ENCODE measurements at regions not wholly inside any gene's neighbourhood (a gene's known extent, or its start where the extent isn't known, plus 50 kb on each side); places are given as distances from the start of the nearest gene placed in this dataset.

DNA sequence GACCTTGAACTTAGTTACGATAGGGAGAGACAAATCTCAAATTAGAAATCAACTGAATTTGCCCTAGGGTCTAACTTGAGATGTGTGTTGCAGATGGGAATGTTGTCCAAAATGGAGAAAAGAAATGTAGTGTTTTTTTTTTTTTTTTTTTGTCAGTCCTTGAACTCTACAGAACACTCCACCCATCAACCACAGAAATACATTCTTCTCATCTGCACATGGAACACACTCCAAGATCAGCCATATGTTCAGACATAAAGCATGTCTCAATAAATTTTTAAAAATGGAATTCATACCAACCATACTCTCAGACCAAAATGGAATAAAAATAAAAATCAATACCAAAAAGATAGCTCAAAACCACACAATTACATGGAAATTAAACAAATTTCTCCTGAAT lies 526.5 kb downstream of the FBXO15 start:
- no peaks in the 10 kb centered on the region for H3K9me3 Mint-ChIP-seq (ENCODE audit: low read depth, unreplicated experiment)
- CTCF ChIA-PET, result no interaction called here
- BruUV-seq (replicated peaks), result no TSS peak
- DNase-seq, result no peak
- no peak overlapping the region for H3K27ac Mint-ChIP-seq (ENCODE audit: unreplicated experiment)
- TF ChIP-seq, protein P1, sequence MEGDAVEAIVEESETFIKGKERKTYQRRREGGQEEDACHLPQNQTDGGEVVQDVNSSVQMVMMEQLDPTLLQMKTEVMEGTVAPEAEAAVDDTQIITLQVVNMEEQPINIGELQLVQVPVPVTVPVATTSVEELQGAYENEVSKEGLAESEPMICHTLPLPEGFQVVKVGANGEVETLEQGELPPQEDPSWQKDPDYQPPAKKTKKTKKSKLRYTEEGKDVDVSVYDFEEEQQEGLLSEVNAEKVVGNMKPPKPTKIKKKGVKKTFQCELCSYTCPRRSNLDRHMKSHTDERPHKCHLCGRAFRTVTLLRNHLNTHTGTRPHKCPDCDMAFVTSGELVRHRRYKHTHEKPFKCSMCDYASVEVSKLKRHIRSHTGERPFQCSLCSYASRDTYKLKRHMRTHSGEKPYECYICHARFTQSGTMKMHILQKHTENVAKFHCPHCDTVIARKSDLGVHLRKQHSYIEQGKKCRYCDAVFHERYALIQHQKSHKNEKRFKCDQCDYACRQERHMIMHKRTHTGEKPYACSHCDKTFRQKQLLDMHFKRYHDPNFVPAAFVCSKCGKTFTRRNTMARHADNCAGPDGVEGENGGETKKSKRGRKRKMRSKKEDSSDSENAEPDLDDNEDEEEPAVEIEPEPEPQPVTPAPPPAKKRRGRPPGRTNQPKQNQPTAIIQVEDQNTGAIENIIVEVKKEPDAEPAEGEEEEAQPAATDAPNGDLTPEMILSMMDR (IDR thresholded peaks at IDR 0.05; ENCODE audit: unreplicated experiment), result no peak
- intact Hi-C loops (cut with micrococcal nuclease; ENCODE audit: unreplicated experiment), result no loop called here
- no peak overlapping the region for H3K4me3 Mint-ChIP-seq (ENCODE audit: low read depth, unreplicated experiment)
- H3K36me3 Mint-ChIP-seq (ENCODE audit: insufficient read depth, unreplicated experiment), result no peaks in the 10 kb centered on the region
- H3K4me1 Mint-ChIP-seq (ENCODE audit: low read depth, unreplicated experiment), result no peaks in the 10 kb centered on the region
- H3K27me3 Mint-ChIP-seq (ENCODE audit: unreplicated experiment), result no peaks in the 10 kb centered on the region

DNA sequence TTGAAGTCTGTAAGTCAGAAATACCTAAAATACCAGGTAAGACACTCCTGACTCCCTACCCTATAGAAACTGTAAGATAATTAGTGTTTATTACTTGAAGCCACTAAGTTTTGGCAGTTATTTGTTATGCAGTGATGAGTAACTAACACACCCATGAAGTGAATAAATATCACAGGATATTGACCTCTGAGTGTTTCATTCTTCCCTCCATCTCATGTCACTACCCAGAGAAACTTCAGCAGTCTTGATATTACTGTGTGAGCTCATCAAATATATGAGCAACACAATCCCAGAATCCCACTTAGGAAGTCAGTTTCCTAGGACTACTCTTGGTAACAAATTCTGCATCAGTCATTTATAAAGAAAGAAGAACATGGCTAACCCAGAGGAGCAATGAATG lies 529.7 kb downstream of the FBXO15 start:
- CTCF ChIA-PET, result interaction anchor here (0.7 kb wide), 1 partner anchor 738 kb away, joined by 3 read pairs; no protein-coding TSS in a partner anchor
- H3K4me3 Mint-ChIP-seq (ENCODE audit: low read depth, unreplicated experiment), result no peak overlapping the region
- DNase-seq, result no peak
- H3K4me1 Mint-ChIP-seq (ENCODE audit: low read depth, unreplicated experiment), result peaks cover 13% of the 10 kb centered on the region
- BruUV-seq (replicated peaks), result no TSS peak
- TF ChIP-seq, protein P1 (IDR thresholded peaks at IDR 0.05; ENCODE audit: unreplicated experiment), result no peak
- H3K27ac Mint-ChIP-seq (ENCODE audit: unreplicated experiment), result no peak overlapping the region
- no peaks in the 10 kb centered on the region for H3K27me3 Mint-ChIP-seq (ENCODE audit: unreplicated experiment)
- no peaks in the 10 kb centered on the region for H3K36me3 Mint-ChIP-seq (ENCODE audit: insufficient read depth, unreplicated experiment)
- intact Hi-C loops (cut with micrococcal nuclease; ENCODE audit: unreplicated experiment), result loop anchor here (10.0 kb wide), 1 partner anchor 227 kb away; no protein-coding TSS in a partner anchor
- H3K9me3 Mint-ChIP-seq (ENCODE audit: low read depth, unreplicated experiment), result no peaks in the 10 kb centered on the region

DNA sequence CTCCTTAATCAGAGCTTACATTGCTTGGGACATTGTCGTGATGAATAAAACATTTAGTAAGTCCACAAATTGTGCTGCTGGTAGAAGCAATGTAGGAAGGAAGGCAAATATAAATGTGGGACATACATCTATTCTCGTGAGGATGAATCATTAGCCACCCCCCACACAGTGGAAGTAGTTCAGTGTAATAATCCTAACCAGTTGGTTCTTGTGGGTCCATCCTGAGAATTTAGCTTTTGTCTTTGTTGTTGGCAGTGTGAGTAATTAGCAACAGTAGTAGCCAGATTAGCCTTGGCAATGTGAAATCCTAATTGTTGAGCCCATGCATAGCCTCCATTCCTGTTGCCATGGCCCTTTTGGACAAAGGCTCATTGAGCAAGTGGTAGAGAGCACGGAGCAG lies 532.1 kb downstream of the FBXO15 start:
- CTCF ChIA-PET, result interaction anchor here (1.1 kb wide), 1 partner anchor 55 kb away, joined by 3 read pairs; no protein-coding TSS in a partner anchor

DNA sequence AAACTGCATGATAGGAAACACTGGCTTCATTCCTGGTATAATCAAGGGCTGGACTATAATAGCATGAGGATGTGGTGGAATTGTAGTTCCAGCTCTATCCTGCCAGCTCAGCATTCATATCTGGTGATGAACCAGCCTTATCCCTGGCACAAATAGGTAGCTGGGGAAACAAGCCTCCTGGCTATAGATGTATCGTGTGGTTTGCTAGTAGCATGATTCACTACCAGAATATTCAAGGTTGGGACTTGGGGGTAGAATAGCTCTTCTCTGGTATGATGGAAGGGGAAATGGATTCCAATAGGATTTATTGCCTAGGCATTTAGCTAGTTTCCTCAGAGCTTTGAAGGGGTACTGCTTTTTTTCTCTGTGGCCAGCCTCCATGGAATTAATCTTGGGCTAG lies 532.8 kb downstream of the FBXO15 start:
- BruUV-seq (replicated peaks), result no TSS peak
- intact Hi-C loops (cut with micrococcal nuclease; ENCODE audit: unreplicated experiment), result loop anchor here (5.0 to 10.0 kb wide), 2 partner anchors 67 to 230 kb away; no protein-coding TSS in a partner anchor
- Mint-ChIP-seq H3K27ac (ENCODE audit: unreplicated experiment) (no peak overlapping the region), H3K36me3 (ENCODE audit: insufficient read depth, unreplicated experiment) (no peaks in the 10 kb centered on the region), H3K27me3 (ENCODE audit: unreplicated experiment) (no peaks in the 10 kb centered on the region), H3K4me1 (ENCODE audit: low read depth, unreplicated experiment) (peaks cover 13% of the 10 kb centered on the region), H3K9me3 (ENCODE audit: low read depth, unreplicated experiment) (no peaks in the 10 kb centered on the region), H3K4me3 (ENCODE audit: low read depth, unreplicated experiment) (no peak overlapping the region)
- CTCF ChIA-PET, result interaction anchor here (1.1 kb wide), 1 partner anchor 56 kb away, joined by 3 read pairs; no protein-coding TSS in a partner anchor
- TF ChIP-seq, protein P1 (IDR thresholded peaks at IDR 0.05; ENCODE audit: unreplicated experiment), result no peak
- DNase-seq, result peak; percentile 23

More for the DNA sequence above, 532.1 kb downstream of the FBXO15 start:
- intact Hi-C loops (cut with micrococcal nuclease; ENCODE audit: unreplicated experiment), result loop anchor here (10.0 kb wide), 1 partner anchor 229 kb away; no protein-coding TSS in a partner anchor
- no TSS peak for BruUV-seq (replicated peaks)
- Mint-ChIP-seq H3K4me3 (ENCODE audit: low read depth, unreplicated experiment) (no peak overlapping the region), H3K27me3 (ENCODE audit: unreplicated experiment) (no peaks in the 10 kb centered on the region), H3K36me3 (ENCODE audit: insufficient read depth, unreplicated experiment) (no peaks in the 10 kb centered on the region), H3K4me1 (ENCODE audit: low read depth, unreplicated experiment) (peaks cover 13% of the 10 kb centered on the region), H3K27ac (ENCODE audit: unreplicated experiment) (no peak overlapping the region), H3K9me3 (ENCODE audit: low read depth, unreplicated experiment) (no peaks in the 10 kb centered on the region)
- TF ChIP-seq, protein P1 (IDR thresholded peaks at IDR 0.05; ENCODE audit: unreplicated experiment), result no peak
- DNase-seq, result no peak

Measured in Calu3 (cell line).